GM23338 (cell line): ENCODE measurements at regions not wholly inside any gene's neighbourhood (a gene's known extent, or its start where the extent isn't known, plus 50 kb on each side); places are given as distances from the start of the nearest gene placed in this dataset.

Experiments used
- ATAC-seq: fragments of 200-7000 bp; cut with Tn5 transposase; 3 replicates; pipeline ENCODE4 v1.9.1; 2020
- DNase-seq: peaks from one replicate; pipeline ENCODE4 v3.0.0-alpha.2; 2015; ENCODE audit warnings: low spot score
- H2AFZ ChIP-seq: fragments of 200-600 bp; sonication (generic); 2 replicates; pipeline ENCODE4 v1.8.0; 2016; ENCODE audit warnings: antibody characterized with exemption, mild to moderate bottlenecking, moderate library complexity
- H3F3A ChIP-seq: fragments of 200-600 bp; sonication (generic); replicated peaks from 2 replicates; pipeline ENCODE4 v1.8.0; 2017; ENCODE audit warnings: antibody characterized with exemption, mixed run types, low read depth
- H3K27ac ChIP-seq: fragments of 200-600 bp; sonication (generic); 2 replicates; pipeline ENCODE4 v1.6.1; 2016; ENCODE audit warnings: low read depth
- H3K27me3 ChIP-seq: fragments of 200-600 bp; sonication (generic); 2 replicates; pipeline ENCODE4 v1.8.0; 2016; ENCODE audit warnings: mild to moderate bottlenecking, mixed run types, moderate library complexity; ENCODE audit not compliant: insufficient read depth
- H3K36me3 ChIP-seq: fragments of 200-600 bp; sonication (generic); 2 replicates; pipeline ENCODE4 v1.8.0; 2016; ENCODE audit warnings: mild to moderate bottlenecking; ENCODE audit not compliant: insufficient read depth
- H3K4me1 ChIP-seq: fragments of 200-600 bp; sonication (generic); 2 replicates; pipeline ENCODE4 v1.8.0; 2016; ENCODE audit warnings: mild to moderate bottlenecking, moderate library complexity; ENCODE audit not compliant: insufficient read depth
- H3K4me2 ChIP-seq: fragments of 200-600 bp; sonication (generic); 2 replicates; pipeline ENCODE4 v1.7.1; 2017; ENCODE audit warnings: mixed run types
- H3K4me3 ChIP-seq: fragments of 200-600 bp; sonication (generic); 2 replicates; pipeline ENCODE4 v1.6.1; 2016; ENCODE audit warnings: mixed run types
- H3K79me2 ChIP-seq: fragments of 200-600 bp; sonication (generic); replicated peaks from 2 replicates; pipeline ENCODE4 v1.8.0; 2017; ENCODE audit warnings: mild to moderate bottlenecking; ENCODE audit not compliant: insufficient read depth
- H3K9me2 ChIP-seq: fragments of 200-600 bp; sonication (generic); 2 replicates; pipeline ENCODE4 v1.8.0; 2017; ENCODE audit not compliant: insufficient read depth
- H4K20me1 ChIP-seq: fragments of 200-600 bp; sonication (generic); replicated peaks from 2 replicates; pipeline ENCODE4 v1.8.0; 2017; ENCODE audit warnings: mild to moderate bottlenecking; ENCODE audit not compliant: insufficient read depth
- H3K27ac Mint-ChIP-seq: 2 replicates; pipeline ENCODE4 v1.8.0; 2020; ENCODE audit warnings: inconsistent platforms, mild to moderate bottlenecking, moderate library complexity, mixed read lengths
- H3K27me3 Mint-ChIP-seq: 3 replicates; pipeline ENCODE4 v1.8.0; 2022; ENCODE audit warnings: low read depth, mild to moderate bottlenecking, moderate library complexity, mixed read lengths, inconsistent platforms; ENCODE audit not compliant: insufficient read depth, poor library complexity
- H3K36me3 Mint-ChIP-seq: 3 replicates; pipeline ENCODE4 v1.8.0; 2021; ENCODE audit warnings: low read depth, mild to moderate bottlenecking, inconsistent platforms, moderate library complexity, mixed read lengths
- H3K4me1 Mint-ChIP-seq: 3 replicates; pipeline ENCODE4 v1.8.0; 2020; ENCODE audit warnings: mild to moderate bottlenecking, inconsistent platforms, mixed read lengths
- H3K4me3 Mint-ChIP-seq: 3 replicates; pipeline ENCODE4 v1.8.0; 2021; ENCODE audit warnings: moderate library complexity, mild to moderate bottlenecking, inconsistent platforms, mixed read lengths
- H3K9me3 Mint-ChIP-seq: 3 replicates; pipeline ENCODE4 v1.8.0; 2020; ENCODE audit warnings: moderate library complexity, mild to moderate bottlenecking, inconsistent platforms, mixed read lengths
- CREB1 ChIP-seq: fragments of 250-450 bp; sonication (Bioruptor Pico); IDR thresholded peaks from 2 replicates; pipeline ENCODE4 v1.5.0; 2020; ENCODE audit warnings: low read depth, mild to moderate bottlenecking, moderate library complexity
- CTCF ChIP-seq, 2 experiments: fragments of 200-600 bp in 1 of 2; sonication (generic) in 1 of 2; conservative IDR thresholded peaks; 2 replicates each; pipeline versions ENCODE4 v1.5.1 to v1.6.1; 2016 to 2017; ENCODE audit warnings: antibody characterized with exemption in 2 of 2, low read depth in 2 of 2, mild to moderate bottlenecking in 2 of 2, moderate library complexity in 1 of 2
- ETS1 ChIP-seq: IDR thresholded peaks from 2 replicates; pipeline ENCODE4 v1.6.1; 2016; ENCODE audit warnings: antibody characterized with exemption
- EZH2 ChIP-seq: fragments of 200-600 bp; sonication (generic); IDR thresholded peaks from one replicate; pipeline ENCODE4 v1.8.0; 2017; ENCODE audit warnings: antibody characterized with exemption, mild to moderate bottlenecking, low read depth; ENCODE audit not compliant: unreplicated experiment
- EZH2phosphoT487 ChIP-seq: fragments of 200-600 bp; sonication (generic); IDR thresholded peaks from one replicate; pipeline ENCODE4 v1.8.1; 2018; ENCODE audit warnings: antibody characterized with exemption; ENCODE audit not compliant: unreplicated experiment
- JUNB ChIP-seq: IDR thresholded peaks from one replicate; pipeline ENCODE4 v1.6.1; 2016; ENCODE audit warnings: antibody characterized with exemption; ENCODE audit not compliant: unreplicated experiment
- NANOG ChIP-seq: IDR thresholded peaks from 2 replicates; pipeline ENCODE4 v1.6.1; 2016; ENCODE audit warnings: antibody characterized with exemption, borderline replicate concordance
- POLR2AphosphoS5 ChIP-seq: IDR thresholded peaks from 2 replicates; pipeline ENCODE4 v1.6.1; 2016; ENCODE audit warnings: antibody characterized with exemption, low read depth
- REST ChIP-seq: IDR thresholded peaks from one replicate; pipeline ENCODE4 v1.6.1; 2018; ENCODE audit warnings: antibody characterized with exemption; ENCODE audit not compliant: unreplicated experiment
- STAT1 ChIP-seq: IDR thresholded peaks from one replicate; pipeline ENCODE4 v1.6.1; 2016; ENCODE audit warnings: antibody characterized with exemption; ENCODE audit not compliant: unreplicated experiment
- ZNF114 ChIP-seq: fragments of 250-450 bp; sonication (Bioruptor Pico); IDR thresholded peaks from 2 replicates; pipeline ENCODE4 v1.5.0; 2020; ENCODE audit warnings: mild to moderate bottlenecking, moderate library complexity
- ZNF331 ChIP-seq: fragments of 250-450 bp; sonication (Bioruptor Pico); IDR thresholded peaks from 2 replicates; pipeline ENCODE4 v1.5.0; 2020; ENCODE audit warnings: low read depth, mild to moderate bottlenecking, moderate library complexity
- ZNF462 ChIP-seq: fragments of 250-450 bp; sonication (Bioruptor Pico); IDR thresholded peaks from 2 replicates; pipeline ENCODE4 v1.5.0; 2020; ENCODE audit warnings: mild to moderate bottlenecking, moderate library complexity

- Mint-ChIP-seq H3K27ac (no peak overlapping the region), H3K27me3 (no peaks in the 10 kb centered on the region), H3K4me3 (no peak overlapping the region)
Measured at GRCh38 chr4:23413631-23414030, 476.2 kb downstream of the PPARGC1A start.

More at GRCh38 chr4:23413631-23414030, 476.2 kb downstream of the PPARGC1A start:
- Histone ChIP-seq H2AFZ (no peak overlapping the region), H4K20me1 (no peaks in the 10 kb centered on the region), H3K9me2 (0 out of 2 replicates have a peak, but pooled peaks cover 7% of the 10 kb centered on the region), H3K79me2 (no peaks in the 10 kb centered on the region), H3K27me3 (no peaks in the 10 kb centered on the region), H3K36me3 (no peaks in the 10 kb centered on the region), H3F3A (no peaks in the 10 kb centered on the region), H3K4me2 (no peak overlapping the region), H3K27ac (no peak overlapping the region), H3K4me3 (no peak overlapping the region), H3K4me1 (no peaks in the 10 kb centered on the region)
- H3K36me3 Mint-ChIP-seq: no peaks in the 10 kb centered on the region; the same call in 2 of the 3 replicates
- H3K4me1 Mint-ChIP-seq: no peaks in the 10 kb centered on the region
- H3K9me3 Mint-ChIP-seq: no peaks in the 10 kb centered on the region
- TF ChIP-seq ETS1 (no peak), EZH2 (no peak), EZH2phosphoT487 (no peak), ZNF331 (CRISPR knock-in tag) (no peak), ZNF114 (CRISPR knock-in tag) (no peak), CREB1 (CRISPR knock-in tag) (no peak), STAT1 (no peak), JUNB (no peak), CTCF (conservative IDR thresholded peaks at IDR 0.05; ENCODE audit: low read depth in 2 of 2) (no peak), ZNF462 (no peak), REST (no peak), NANOG (no peak), POLR2AphosphoS5 (no peak)
- ATAC-seq (no peak), DNase-seq (no peak)
